Lung (tissue), 11 donors: ENCODE measurements at regions not wholly inside any gene's neighbourhood (a gene's known extent, or its start where the extent isn't known, plus 50 kb on each side); places are given as distances from the start of the nearest gene placed in this dataset.

Experiments
- ATAC-seq: fragments of 200-7000 bp; cut with Tn5 transposase; one replicate; pipeline ENCODE4 v1.9.1; 2020; ENCODE audit warnings: moderate number of reproducible peaks; ENCODE audit not compliant: insufficient read depth, low FRiP score
- DNase-seq, 3 donors: peaks; one replicate each; pipeline ENCODE4 v3.0.0-alpha.2; 2013 to 2017
- H3K27ac ChIP-seq, 2 donors: one replicate each; pipeline ENCODE4 v1.5.1; 2013; ENCODE audit warnings: mild to moderate bottlenecking in 2 of 2, moderate library complexity in 2 of 2, control low read depth in 1 of 2, inconsistent platforms in 1 of 2, low read depth in 1 of 2, low read length in 1 of 2
- H3K27me3 ChIP-seq, 3 donors: one replicate each; pipeline ENCODE4 v1.5.1; 2013; ENCODE audit warnings: low read length in 2 of 3; ENCODE audit not compliant: control insufficient read depth in 3 of 3, insufficient read depth in 3 of 3
- H3K36me3 ChIP-seq, 4 donors: one replicate each; pipeline ENCODE4 v1.5.1; 2013; ENCODE audit warnings: low read length in 4 of 4, mild to moderate bottlenecking in 1 of 4, moderate library complexity in 1 of 4; ENCODE audit not compliant: control insufficient read depth in 4 of 4, insufficient read depth in 4 of 4
- H3K4me1 ChIP-seq, 5 donors: one replicate each; pipeline ENCODE4 v1.5.1; 2013; ENCODE audit warnings: low read length in 5 of 5, mild to moderate bottlenecking in 2 of 5, moderate library complexity in 1 of 5; ENCODE audit not compliant: control insufficient read depth in 5 of 5, insufficient read depth in 5 of 5
- H3K4me3 ChIP-seq: one replicate; pipeline ENCODE4 v1.5.1; 2013; ENCODE audit warnings: mild to moderate bottlenecking, control low read depth, moderate library complexity
- H3K9ac ChIP-seq, 2 donors: one replicate each; pipeline ENCODE4 v1.5.1; 2013; ENCODE audit warnings: low read length in 2 of 2, control low read depth in 1 of 2; ENCODE audit not compliant: insufficient read depth in 1 of 2
- H3K9me3 ChIP-seq, 4 donors: one replicate each; pipeline ENCODE4 v1.5.1; 2013; ENCODE audit warnings: low read length in 3 of 4, mild to moderate bottlenecking in 1 of 4, moderate library complexity in 1 of 4; ENCODE audit not compliant: control insufficient read depth in 4 of 4, insufficient read depth in 3 of 4
- CTCF ChIP-seq: IDR thresholded peaks from 2 replicates; pipeline ENCODE4 v1.5.1; 2012; ENCODE audit warnings: mild to moderate bottlenecking; ENCODE audit errors: control extremely low read depth, extremely low read depth
- WGBS, 2 donors: extraction: QIAGEN DNeasy Blood & Tissue Kit; methylation state at CpG; one replicate each; pipeline ENCODE4 v1.1.7; 2013; 5-methylcytosine and 5-hydroxymethylcytosine counted together
- donor health status: control.
- donor health status: control.
- donor health status: Bipolar disorder and iron deficiency.
- donor health status: healthy.
- donor health status: DM: yes; HTN: yes; CAD: no.

DNA sequence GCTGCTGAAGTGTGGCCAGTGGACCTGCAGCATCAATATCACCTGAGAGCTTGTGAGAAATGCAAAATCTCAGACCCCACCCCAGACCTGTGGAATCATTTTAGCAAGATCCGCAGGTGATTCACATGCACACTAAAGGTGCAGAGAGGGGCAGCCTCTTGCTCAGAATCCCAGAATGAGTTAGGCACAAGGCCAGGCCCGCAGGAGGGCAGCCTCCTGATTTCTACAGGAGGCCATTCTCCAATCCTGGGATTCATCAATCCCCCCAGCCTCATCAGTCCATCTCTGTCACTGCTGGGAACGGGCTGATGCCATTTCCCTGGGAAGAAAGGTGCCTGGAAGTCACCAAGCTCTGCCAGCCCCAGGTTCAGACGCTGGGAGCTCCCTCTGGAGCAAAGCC, 63.0 kb upstream of the GPR26 start:
- H3K9ac ChIP-seq, result no peak overlapping the region
- H3K27me3 ChIP-seq, result peaks cover 0 to 2% (median 0%) of the 10 kb centered on the region in 3 donors
- no peak overlapping the region for H3K4me3 ChIP-seq
- H3K27ac ChIP-seq, result no peak overlapping the region
- peaks cover 0 to 4% (median 2%) of the 10 kb centered on the region in 4 donors for H3K9me3 ChIP-seq
- no peaks in the 10 kb centered on the region for H3K36me3 ChIP-seq
- TF ChIP-seq CTCF, result no peak
- H3K4me1 ChIP-seq, result no peaks in the 10 kb centered on the region
- 54 to 65% methylated on average over 4 of the region's 4 CpGs for WGBS, 2 donors
- DNase-seq, result no peak
- no peak for ATAC-seq

DNA sequence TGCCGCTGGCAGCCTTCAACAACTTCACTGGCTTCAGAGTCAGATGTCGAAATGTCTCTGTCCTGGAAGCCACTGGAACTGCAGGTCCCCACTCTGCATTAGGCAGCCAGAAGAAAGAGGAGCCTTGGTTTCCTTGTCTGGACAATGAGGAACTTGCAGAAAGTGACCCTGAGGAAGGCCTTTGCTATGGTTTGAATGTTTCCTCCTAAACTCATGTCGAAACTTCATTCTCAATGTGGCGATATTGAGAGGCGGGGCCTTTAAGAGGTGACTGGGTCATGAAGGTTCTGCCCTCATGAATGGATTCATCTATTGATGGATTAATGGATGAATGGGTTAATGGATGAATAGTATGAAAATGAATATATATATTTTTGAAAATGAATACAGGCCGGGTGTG, 61.6 kb upstream of the GPR26 start:
- no peak for DNase-seq
- Histone ChIP-seq H3K27me3 (peaks cover 0 to 7% (median 0%) of the 10 kb centered on the region in 3 donors), H3K4me3 (no peak overlapping the region), H3K36me3 (no peaks in the 10 kb centered on the region), H3K27ac (no peak overlapping the region), H3K9ac (no peak overlapping the region), H3K9me3 (peaks cover 0 to 4% (median 2%) of the 10 kb centered on the region in 4 donors), H3K4me1 (no peaks in the 10 kb centered on the region)
- 80 to 87% methylated on average over 6 of the region's 6 CpGs for WGBS, 2 donors
- no peak for TF ChIP-seq CTCF
- no peak for ATAC-seq

DNA sequence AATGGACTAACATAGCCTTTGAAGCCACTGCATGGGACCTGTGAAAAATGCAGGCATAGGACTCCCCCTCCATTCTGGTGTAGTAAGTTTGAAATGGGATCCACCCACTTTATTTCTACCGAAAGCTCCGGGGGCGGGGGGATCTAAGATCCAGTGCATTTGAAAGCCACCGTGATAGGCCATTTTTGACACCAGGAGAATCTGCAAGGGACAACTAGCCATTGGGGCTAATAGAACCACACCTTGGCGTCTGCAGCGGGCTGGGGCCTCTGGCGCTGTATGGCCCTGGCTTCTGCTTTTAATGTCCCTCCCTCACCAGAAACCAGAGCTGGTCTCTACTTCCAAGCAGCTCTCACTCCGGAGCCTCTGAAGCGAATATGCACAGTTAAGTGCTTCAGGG, 60.1 kb upstream of the GPR26 start:
- Histone ChIP-seq H3K4me1 (no peaks in the 10 kb centered on the region), H3K27ac (no peak overlapping the region), H3K36me3 (no peaks in the 10 kb centered on the region), H3K9me3 (peaks cover 0 to 3% (median under 1%) of the 10 kb centered on the region in 4 donors), H3K4me3 (no peak overlapping the region), H3K9ac (no peak overlapping the region), H3K27me3 (peaks cover 0 to 7% (median 0%) of the 10 kb centered on the region in 3 donors)
- DNase-seq (no peak), ATAC-seq (no peak)
- WGBS, 2 donors, result 82 to 86% methylated on average over 9 of the region's 9 CpGs
- TF ChIP-seq CTCF, result no peak

DNA sequence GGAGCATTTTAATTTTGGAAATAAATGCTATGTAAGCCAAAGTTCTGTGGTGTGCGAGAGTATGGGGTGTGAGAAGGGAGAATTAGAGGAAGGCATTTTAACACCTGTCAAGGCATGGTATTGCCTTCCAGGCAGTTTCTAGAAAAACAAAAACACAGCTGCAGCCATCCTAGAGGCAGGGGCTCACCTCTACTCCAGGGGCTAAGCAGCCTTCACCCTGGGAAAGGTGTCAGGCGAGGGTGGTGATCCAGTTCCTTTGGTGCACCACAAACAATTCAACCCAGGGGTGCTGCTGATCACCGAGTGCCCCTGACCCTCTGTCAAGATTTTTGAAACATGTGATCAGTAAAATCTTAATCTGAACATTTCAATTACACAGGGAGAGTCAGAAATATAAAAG, 59.2 kb upstream of the GPR26 start:
- H3K4me3 ChIP-seq, result no peak overlapping the region
- ATAC-seq, result no peak
- H3K27ac ChIP-seq, result no peak overlapping the region
- H3K4me1 ChIP-seq, result no peaks in the 10 kb centered on the region
- H3K27me3 ChIP-seq, result peaks cover 0 to 7% (median 0%) of the 10 kb centered on the region in 3 donors
- H3K36me3 ChIP-seq, result no peaks in the 10 kb centered on the region
- H3K9me3 ChIP-seq, result peaks cover 0 to 2% (median 0%) of the 10 kb centered on the region in 4 donors
- no peak for TF ChIP-seq CTCF
- H3K9ac ChIP-seq, result no peak overlapping the region
- no peak for DNase-seq
- WGBS, 2 donors, result 25 to 30% methylated on average over 3 of the region's 3 CpGs
